ENCODE measurements at regions not wholly inside any gene's neighbourhood (a gene's known extent, or its start where the extent isn't known, plus 50 kb on each side); places are given as distances from the start of the nearest gene placed in this dataset.

- H3K4me3 Mint-ChIP-seq, result no peak overlapping the region
- H3K9me3 Mint-ChIP-seq, result peaks cover 0 to 16% (median 13%) of the 10 kb centered on the region in 6 donors
- H3K27ac Mint-ChIP-seq, result no peak overlapping the region
- no peak for DNase-seq
- no peaks in the 10 kb centered on the region for H3K27me3 Mint-ChIP-seq (ENCODE audit: low read depth in 3 of 3)
- H3K4me1 Mint-ChIP-seq, result no peaks in the 10 kb centered on the region
- no peaks in the 10 kb centered on the region for H3K36me3 Mint-ChIP-seq
Observed at GRCh38 chr18:64488698-64489097, 339.8 kb upstream of the LINC00305 start.

- H3K4me1 Mint-ChIP-seq, result no peaks in the 10 kb centered on the region
- peaks cover 7 to 39% (median 13%) of the 10 kb centered on the region in 6 donors for H3K9me3 Mint-ChIP-seq
- no peak for DNase-seq
- no peaks in the 10 kb centered on the region for H3K27me3 Mint-ChIP-seq (ENCODE audit: low read depth in 3 of 3)
- no peaks in the 10 kb centered on the region for H3K36me3 Mint-ChIP-seq
- H3K27ac Mint-ChIP-seq, result no peak overlapping the region
- no peak overlapping the region for H3K4me3 Mint-ChIP-seq
Observed at GRCh38 chr18:64474773-64475172, 325.9 kb upstream of the LINC00305 start.

- Mint-ChIP-seq H3K4me1 (no peaks in the 10 kb centered on the region), H3K36me3 (no peaks in the 10 kb centered on the region), H3K9me3 (peaks cover 7 to 40% (median 13%) of the 10 kb centered on the region in 6 donors), H3K4me3 (no peak overlapping the region), H3K27ac (no peak overlapping the region), H3K27me3 (ENCODE audit: low read depth in 3 of 3) (no peaks in the 10 kb centered on the region)
- no peak for DNase-seq
Observed at GRCh38 chr18:64474255-64474654, 325.4 kb upstream of the LINC00305 start.

DNA sequence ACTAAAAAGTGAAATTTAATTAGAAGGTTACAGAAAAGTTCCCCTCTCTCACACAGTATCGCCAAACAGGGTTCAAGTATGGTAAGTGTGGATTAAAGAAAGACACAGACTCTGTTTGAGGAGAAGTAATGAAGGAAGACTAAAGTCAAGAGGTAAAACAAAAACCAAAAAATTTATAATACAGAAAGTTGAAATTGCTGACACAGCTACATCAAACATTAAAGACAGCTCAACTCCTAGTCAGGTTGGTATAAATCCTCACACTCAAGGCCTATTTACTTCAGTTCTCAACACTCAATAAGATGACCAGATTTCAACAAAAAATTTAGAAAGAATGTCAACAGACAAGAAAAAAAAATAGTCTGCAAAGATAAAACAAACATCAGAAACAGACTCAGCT is 300.5 kb upstream of the LINC00305 start:
- Mint-ChIP-seq H3K9me3 (peaks cover 5 to 39% (median 19%) of the 10 kb centered on the region in 6 donors), H3K27me3 (ENCODE audit: low read depth in 3 of 3) (no peaks in the 10 kb centered on the region), H3K4me3 (no peak overlapping the region), H3K36me3 (peaks cover 0 to 6% (median 0%) of the 10 kb centered on the region in 3 donors), H3K4me1 (no peaks in the 10 kb centered on the region), H3K27ac (no peak overlapping the region)
- no peak for DNase-seq

GRCh38 chr18:64444819-64445218 is 295.9 kb upstream of the LINC00305 start:
- Mint-ChIP-seq H3K4me3 (no peak overlapping the region), H3K4me1 (no peaks in the 10 kb centered on the region), H3K36me3 (peaks cover 0 to 6% (median 3%) of the 10 kb centered on the region in 3 donors), H3K27ac (no peak overlapping the region), H3K9me3 (peaks cover 3 to 45% (median 23%) of the 10 kb centered on the region in 6 donors), H3K27me3 (ENCODE audit: low read depth in 3 of 3) (peaks cover 0 to 1% (median 0%) of the 10 kb centered on the region in 3 donors)
- no peak for DNase-seq

DNA sequence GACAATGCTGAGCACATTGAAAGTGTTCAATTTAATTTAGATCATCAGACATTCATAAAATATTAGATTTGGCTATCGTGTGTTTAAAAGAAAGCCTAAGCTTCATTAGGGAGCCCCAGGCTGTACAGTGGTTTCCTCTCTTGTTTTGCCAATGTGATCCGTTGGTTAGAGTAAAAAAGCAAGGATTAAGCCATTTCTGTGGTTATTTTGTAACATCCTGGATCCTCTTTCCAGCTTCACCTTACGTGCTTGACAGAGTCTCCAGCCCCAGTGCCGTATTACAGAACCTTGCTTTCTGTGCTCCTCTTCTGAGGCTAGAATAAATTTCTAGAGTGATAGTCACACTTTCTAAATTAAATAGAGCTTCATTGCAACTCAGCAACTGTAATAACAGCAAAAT is 289.3 kb upstream of the LINC00305 start:
- Mint-ChIP-seq H3K4me1 (no peaks in the 10 kb centered on the region), H3K27ac (no peak overlapping the region), H3K9me3 (peaks cover 3 to 53% (median 25%) of the 10 kb centered on the region in 6 donors)

DNA sequence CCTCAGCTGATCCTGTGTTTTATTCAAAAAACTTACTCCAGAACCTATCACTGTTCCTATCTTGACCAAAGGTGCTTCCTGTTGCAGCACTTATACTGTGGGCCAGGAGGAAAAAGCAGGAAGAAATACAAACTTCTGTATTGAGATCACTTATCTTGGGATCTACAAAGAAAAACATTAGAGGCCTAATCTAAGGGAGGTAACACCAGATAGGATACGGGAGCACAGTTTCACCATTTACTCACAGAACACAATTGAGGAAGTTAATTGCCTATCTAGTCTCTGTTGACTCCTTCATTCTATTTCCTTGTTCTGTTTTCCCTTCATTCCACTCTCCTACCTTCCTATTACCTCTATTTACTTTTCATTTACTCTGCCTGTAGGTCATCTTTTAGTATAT is 287.2 kb upstream of the LINC00305 start:
- Mint-ChIP-seq H3K36me3 (peaks cover 0 to 3% (median 0%) of the 10 kb centered on the region in 3 donors), H3K4me3 (no peak overlapping the region), H3K9me3 (peaks cover 3 to 46% (median 28%) of the 10 kb centered on the region in 6 donors), H3K27ac (no peak overlapping the region), H3K27me3 (ENCODE audit: low read depth in 3 of 3) (peaks cover 0 to 1% (median 0%) of the 10 kb centered on the region in 3 donors), H3K4me1 (no peaks in the 10 kb centered on the region)
- DNase-seq, result no peak

More for the DNA sequence above, 289.3 kb upstream of the LINC00305 start:
- Mint-ChIP-seq H3K4me3 (no peak overlapping the region), H3K36me3 (peaks cover 0 to 3% (median 0%) of the 10 kb centered on the region in 3 donors), H3K27me3 (ENCODE audit: low read depth in 3 of 3) (peaks cover 0 to 1% (median 0%) of the 10 kb centered on the region in 3 donors)
- no peak for DNase-seq

- Mint-ChIP-seq H3K27ac (no peak overlapping the region), H3K36me3 (no peaks in the 10 kb centered on the region), H3K4me1 (no peaks in the 10 kb centered on the region), H3K9me3 (peaks cover 5 to 36% (median 14%) of the 10 kb centered on the region in 6 donors), H3K27me3 (ENCODE audit: low read depth in 3 of 3) (peaks cover 0 to 2% (median 0%) of the 10 kb centered on the region in 3 donors), H3K4me3 (no peak overlapping the region)
- no peak for DNase-seq
Observed at GRCh38 chr18:64419156-64419555, 270.3 kb upstream of the LINC00305 start.

DNA sequence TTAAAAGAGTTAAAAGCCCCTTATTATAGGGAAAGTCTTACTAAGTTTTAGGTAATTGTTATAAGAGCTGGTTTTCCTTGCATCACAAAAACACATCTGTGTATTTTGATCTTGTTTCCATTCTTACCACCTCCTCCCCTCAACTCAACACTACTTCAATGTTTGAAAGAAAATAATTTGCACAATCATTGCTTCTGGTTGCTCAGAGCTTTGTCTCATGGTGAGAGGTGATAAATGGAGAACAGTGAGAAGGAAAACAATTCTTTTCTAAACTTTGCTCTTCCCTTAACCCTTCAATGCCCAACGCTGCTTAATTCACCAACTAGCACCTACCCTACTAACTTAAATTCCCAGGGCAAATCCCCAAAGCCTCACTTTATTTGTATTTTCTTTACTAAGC is 268.1 kb upstream of the LINC00305 start:
- no peaks in the 10 kb centered on the region for H3K4me1 Mint-ChIP-seq
- H3K27me3 Mint-ChIP-seq (ENCODE audit: low read depth in 3 of 3), result peaks cover 0 to 2% (median 0%) of the 10 kb centered on the region in 3 donors
- no peak for DNase-seq
- no peak overlapping the region for H3K27ac Mint-ChIP-seq
- no peaks in the 10 kb centered on the region for H3K36me3 Mint-ChIP-seq
- H3K9me3 Mint-ChIP-seq, result peaks cover 5 to 42% (median 14%) of the 10 kb centered on the region in 6 donors
- H3K4me3 Mint-ChIP-seq, result no peak overlapping the region

GRCh38 chr18:64415218-64415617 is 266.3 kb upstream of the LINC00305 start:
- Mint-ChIP-seq H3K36me3 (no peaks in the 10 kb centered on the region), H3K27ac (no peak overlapping the region), H3K9me3 (peaks cover 5 to 43% (median 14%) of the 10 kb centered on the region in 6 donors), H3K4me1 (peaks cover 0 to 1% of the 10 kb centered on the region in 2 donors), H3K27me3 (ENCODE audit: low read depth in 3 of 3) (peaks cover 0 to 2% (median 0%) of the 10 kb centered on the region in 3 donors), H3K4me3 (no peak overlapping the region)
- DNase-seq, result no peak

- DNase-seq, result no peak
- Mint-ChIP-seq H3K27me3 (ENCODE audit: low read depth in 3 of 3) (peaks cover 0 to 2% (median 0%) of the 10 kb centered on the region in 3 donors), H3K4me1 (peaks cover 0 to 1% of the 10 kb centered on the region in 2 donors), H3K9me3 (peaks cover 3 to 39% (median 5%) of the 10 kb centered on the region in 6 donors), H3K4me3 (no peak overlapping the region), H3K36me3 (no peaks in the 10 kb centered on the region), H3K27ac (no peak overlapping the region)
Observed at GRCh38 chr18:64410685-64411084, 261.8 kb upstream of the LINC00305 start.

DNA sequence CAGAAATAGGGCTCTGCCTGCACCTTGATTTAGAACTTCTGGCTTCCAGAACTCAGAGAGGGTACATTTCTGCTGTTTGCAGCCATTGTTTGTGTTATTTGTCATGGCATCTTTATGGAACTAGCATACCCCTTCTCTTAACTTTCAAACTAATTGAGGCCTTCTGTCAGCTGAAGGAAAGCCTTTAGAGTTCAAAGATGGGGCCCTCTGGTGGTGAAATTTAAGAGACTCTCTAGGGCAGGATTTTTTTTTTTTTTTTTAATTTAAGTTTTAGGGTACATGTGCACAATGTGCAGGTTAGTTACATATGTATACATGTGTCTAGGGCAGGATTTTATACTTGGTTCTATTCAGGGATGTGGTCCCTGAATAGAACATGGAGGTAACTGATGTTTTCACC is 260.6 kb upstream of the LINC00305 start:
- H3K36me3 Mint-ChIP-seq, result no peaks in the 10 kb centered on the region
- no peak overlapping the region for H3K4me3 Mint-ChIP-seq
- H3K27me3 Mint-ChIP-seq (ENCODE audit: low read depth in 3 of 3), result no peaks in the 10 kb centered on the region
- no peak overlapping the region for H3K27ac Mint-ChIP-seq
- peaks cover 0 to 1% of the 10 kb centered on the region in 2 donors for H3K4me1 Mint-ChIP-seq
- DNase-seq, result no peak
- peaks cover 2 to 38% (median 5%) of the 10 kb centered on the region in 6 donors for H3K9me3 Mint-ChIP-seq

DNA sequence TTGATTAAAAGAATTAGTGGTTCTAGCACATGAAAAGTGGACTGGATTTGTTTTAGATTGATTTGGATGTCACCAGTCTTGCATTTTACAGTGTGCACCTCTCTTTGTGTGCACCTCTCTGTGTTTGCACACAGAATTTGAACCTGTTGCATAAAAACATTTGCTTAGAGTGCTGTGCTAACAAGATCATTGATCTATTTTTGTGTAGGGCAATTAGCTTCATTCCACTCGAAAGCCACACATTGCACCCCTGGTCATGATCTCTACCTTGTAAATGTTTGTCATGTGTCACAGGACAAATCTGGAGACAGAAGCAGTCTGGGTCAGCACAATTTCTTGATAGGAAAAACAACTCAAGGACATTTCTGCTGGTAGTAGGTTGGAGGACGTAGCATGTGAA is 258.7 kb upstream of the LINC00305 start:
- Mint-ChIP-seq H3K27ac (no peak overlapping the region), H3K36me3 (no peaks in the 10 kb centered on the region), H3K27me3 (ENCODE audit: low read depth in 3 of 3) (no peaks in the 10 kb centered on the region), H3K4me3 (no peak overlapping the region), H3K9me3 (peaks cover 2 to 25% (median 4%) of the 10 kb centered on the region in 6 donors), H3K4me1 (peaks cover 0 to 1% of the 10 kb centered on the region in 2 donors)
- no peak for DNase-seq

GRCh38 chr18:64405161-64405560 is 256.3 kb upstream of the LINC00305 start:
- no peaks in the 10 kb centered on the region for H3K36me3 Mint-ChIP-seq
- H3K27me3 Mint-ChIP-seq (ENCODE audit: low read depth in 3 of 3), result no peaks in the 10 kb centered on the region
- H3K27ac Mint-ChIP-seq, result no peak overlapping the region
- H3K4me1 Mint-ChIP-seq, result no peaks in the 10 kb centered on the region
- H3K9me3 Mint-ChIP-seq, result peaks cover 0 to 25% (median 4%) of the 10 kb centered on the region in 6 donors
- H3K4me3 Mint-ChIP-seq, result no peak overlapping the region
- no peak for DNase-seq
